Astrocyte (in vitro differentiated cells and primary cell): ENCODE measurements at regions not wholly inside any gene's neighbourhood (a gene's known extent, or its start where the extent isn't known, plus 50 kb on each side); places are given as distances from the start of the nearest gene placed in this dataset.

Source experiments
- DNase-seq: peaks from one replicate; pipeline ENCODE4 v3.0.0-alpha.2; 2010; ENCODE audit warnings: low read depth
- FAIRE-seq: peaks from 2 replicates; lab custom pipeline; 2011; peaks lifted over from hg19 to GRCh38; lab: Jason Lieb, UNC
- H2AFZ ChIP-seq: 2 replicates; pipeline ENCODE4 v1.6.0; 2012; ENCODE audit warnings: low read depth, low read length, inconsistent platforms
- H3K27ac ChIP-seq: 2 replicates; pipeline ENCODE4 v1.5.1; 2011; ENCODE audit warnings: low read depth, low read length, inconsistent platforms
- H3K27me3 ChIP-seq: 2 replicates; pipeline ENCODE4 v1.6.0; 2011; ENCODE audit warnings: low read length, inconsistent platforms; ENCODE audit not compliant: insufficient read depth
- H3K36me3 ChIP-seq: 2 replicates; pipeline ENCODE4 v1.5.1; 2011; ENCODE audit warnings: low read length, inconsistent platforms; ENCODE audit not compliant: insufficient read depth
- H3K4me1 ChIP-seq: 2 replicates; pipeline ENCODE4 v1.5.1; 2011; ENCODE audit warnings: low read length, inconsistent platforms; ENCODE audit not compliant: insufficient read depth
- H3K4me2 ChIP-seq: 2 replicates; pipeline ENCODE4 v1.6.0; 2012; ENCODE audit warnings: low read length, inconsistent platforms
- H3K4me3 ChIP-seq: 2 replicates; pipeline ENCODE4 v1.5.1; 2011; ENCODE audit warnings: low read depth, mild to moderate bottlenecking, low read length, inconsistent platforms; ENCODE audit not compliant: insufficient read depth
- H3K79me2 ChIP-seq: 2 replicates; pipeline ENCODE4 v1.6.0; 2012; ENCODE audit warnings: mild to moderate bottlenecking, low read length, inconsistent platforms; ENCODE audit not compliant: insufficient read depth
- H3K9ac ChIP-seq: 2 replicates; pipeline ENCODE4 v1.6.0; 2012; ENCODE audit warnings: mild to moderate bottlenecking, low read length, inconsistent platforms
- H3K9me3 ChIP-seq: 2 replicates; pipeline ENCODE4 v1.5.1; 2012; ENCODE audit warnings: low read depth, mild to moderate bottlenecking, low read length, inconsistent platforms; ENCODE audit not compliant: insufficient read depth
- H4K20me1 ChIP-seq: 2 replicates; pipeline ENCODE4 v1.6.0; 2012; ENCODE audit warnings: low read length, inconsistent platforms; ENCODE audit not compliant: insufficient read depth
- H3K27ac Mint-ChIP-seq: one replicate; pipeline ENCODE4 v1.8.0; 2021; ENCODE audit warnings: mild to moderate bottlenecking, mixed read lengths; ENCODE audit not compliant: unreplicated experiment
- H3K27me3 Mint-ChIP-seq: one replicate; pipeline ENCODE4 v1.8.0; 2021; ENCODE audit warnings: low read depth, mixed read lengths; ENCODE audit not compliant: unreplicated experiment
- H3K36me3 Mint-ChIP-seq: one replicate; pipeline ENCODE4 v1.8.0; 2021; ENCODE audit warnings: low read depth, mixed read lengths; ENCODE audit not compliant: unreplicated experiment
- H3K4me1 Mint-ChIP-seq: one replicate; pipeline ENCODE4 v1.8.0; 2021; ENCODE audit warnings: low read depth, mixed read lengths; ENCODE audit not compliant: unreplicated experiment
- H3K4me3 Mint-ChIP-seq: one replicate; pipeline ENCODE4 v1.8.0; 2021; ENCODE audit warnings: mild to moderate bottlenecking, moderate library complexity, mixed read lengths; ENCODE audit not compliant: unreplicated experiment
- H3K9me3 Mint-ChIP-seq: one replicate; pipeline ENCODE4 v1.8.0; 2021; ENCODE audit warnings: mild to moderate bottlenecking, mixed read lengths; ENCODE audit not compliant: unreplicated experiment
- CTCF ChIP-seq: IDR thresholded peaks from 2 replicates; pipeline ENCODE4 v1.5.1; 2011; ENCODE audit warnings: low read depth, mild to moderate bottlenecking, inconsistent platforms, low read length, moderate library complexity; ENCODE audit not compliant: insufficient read depth
- EZH2 ChIP-seq: IDR thresholded peaks from 2 replicates; pipeline ENCODE4 v1.6.1; 2012; ENCODE audit warnings: mild to moderate bottlenecking, low read length, inconsistent platforms; ENCODE audit not compliant: insufficient read depth

GRCh38 chr9:109616571-109617120 lies 118.5 kb upstream of the PTPN3 start:
- Histone ChIP-seq H3K9me3 (peaks cover 7% of the 10 kb centered on the region), H4K20me1 (no peaks in the 10 kb centered on the region), H3K4me1 (no peaks in the 10 kb centered on the region), H3K27ac (no peak overlapping the region), H2AFZ (no peak overlapping the region), H3K9ac (no peak overlapping the region), H3K27me3 (peaks cover 21% of the 10 kb centered on the region), H3K79me2 (no peaks in the 10 kb centered on the region), H3K4me2 (no peak overlapping the region), H3K4me3 (no peak overlapping the region), H3K36me3 (no peaks in the 10 kb centered on the region)
- Mint-ChIP-seq H3K27me3 (peaks cover 8% of the 10 kb centered on the region), H3K4me1 (peaks cover 2% of the 10 kb centered on the region), H3K4me3 (no peak overlapping the region), H3K27ac (no peak overlapping the region), H3K9me3 (peaks cover 3% of the 10 kb centered on the region), H3K36me3 (no peaks in the 10 kb centered on the region)
- TF ChIP-seq EZH2 = no peak
- TF ChIP-seq CTCF = no peak
- DNase-seq (peak; percentile 48), FAIRE-seq (no peak)

- no peak for DNase-seq
- no peaks in the 10 kb centered on the region for H4K20me1 ChIP-seq
- no peak for FAIRE-seq
- peaks cover 8% of the 10 kb centered on the region for H3K27me3 Mint-ChIP-seq
- no peaks in the 10 kb centered on the region for H3K36me3 Mint-ChIP-seq
- H3K79me2 ChIP-seq = no peaks in the 10 kb centered on the region
- H3K27ac Mint-ChIP-seq = no peak overlapping the region
- H3K27ac ChIP-seq = no peak overlapping the region
- H2AFZ ChIP-seq = no peak overlapping the region
- H3K4me3 Mint-ChIP-seq = no peak overlapping the region
- H3K36me3 ChIP-seq = no peaks in the 10 kb centered on the region
- H3K9ac ChIP-seq = no peak overlapping the region
- no peak overlapping the region for H3K4me3 ChIP-seq
- no peak overlapping the region for H3K4me2 ChIP-seq
- TF ChIP-seq CTCF (no peak), EZH2 (no peak)
- peaks cover 3% of the 10 kb centered on the region for H3K9me3 Mint-ChIP-seq
- H3K4me1 ChIP-seq = no peaks in the 10 kb centered on the region
- peaks cover 7% of the 10 kb centered on the region for H3K9me3 ChIP-seq
- peaks cover 17% of the 10 kb centered on the region for H3K27me3 ChIP-seq
- H3K4me1 Mint-ChIP-seq = peaks cover 2% of the 10 kb centered on the region
Measured at GRCh38 chr9:109619310-109619709, 121.2 kb upstream of the PTPN3 start.

- TF ChIP-seq EZH2 (no peak), CTCF (no peak)
- H3K79me2 ChIP-seq = no peaks in the 10 kb centered on the region
- no peaks in the 10 kb centered on the region for H4K20me1 ChIP-seq
- no peak overlapping the region for H3K4me2 ChIP-seq
- Mint-ChIP-seq H3K27ac (no peak overlapping the region), H3K27me3 (peaks cover 19% of the 10 kb centered on the region), H3K36me3 (peaks cover 3% of the 10 kb centered on the region), H3K4me1 (no peaks in the 10 kb centered on the region), H3K9me3 (no peaks in the 10 kb centered on the region), H3K4me3 (no peak overlapping the region)
- no peak overlapping the region for H3K4me3 ChIP-seq
- H3K9me3 ChIP-seq = no peaks in the 10 kb centered on the region
- no peak overlapping the region for H3K9ac ChIP-seq
- no peaks in the 10 kb centered on the region for H3K4me1 ChIP-seq
- no peaks in the 10 kb centered on the region for H3K36me3 ChIP-seq
- DNase-seq = no peak
- H3K27me3 ChIP-seq = peaks cover 21% of the 10 kb centered on the region
- H2AFZ ChIP-seq = no peak overlapping the region
- H3K27ac ChIP-seq = no peak overlapping the region
- FAIRE-seq = no peak
Measured at GRCh38 chr9:109624143-109624542, 126.0 kb upstream of the PTPN3 start.
